ENCODE measurements at regions not wholly inside any gene's neighbourhood (a gene's known extent, or its start where the extent isn't known, plus 50 kb on each side); places are given as distances from the start of the nearest gene placed in this dataset.

DNA sequence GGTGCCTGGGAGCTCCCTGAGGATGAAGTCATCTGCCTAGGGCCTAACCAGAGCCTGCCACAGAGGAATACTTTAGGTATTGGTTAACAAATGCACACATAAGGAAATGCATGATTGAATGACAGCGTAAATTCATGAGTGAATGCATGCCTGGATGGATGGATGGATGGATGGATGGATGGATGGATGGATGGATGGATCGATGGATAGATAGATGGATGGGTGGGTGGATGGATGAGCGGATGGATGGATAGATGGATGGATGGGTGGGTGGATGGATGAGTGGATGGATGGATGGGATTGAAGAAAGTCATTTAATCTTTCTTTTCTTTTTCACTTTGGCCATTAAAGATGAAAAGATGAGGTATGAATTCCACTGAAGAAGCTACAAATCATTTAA is 111.9 kb upstream of the SIRPG start:
- DNase-seq (ENCODE audit: insufficient read length, low spot score, missing footprints), result no peak
- TF ChIP-seq, protein P1, sequence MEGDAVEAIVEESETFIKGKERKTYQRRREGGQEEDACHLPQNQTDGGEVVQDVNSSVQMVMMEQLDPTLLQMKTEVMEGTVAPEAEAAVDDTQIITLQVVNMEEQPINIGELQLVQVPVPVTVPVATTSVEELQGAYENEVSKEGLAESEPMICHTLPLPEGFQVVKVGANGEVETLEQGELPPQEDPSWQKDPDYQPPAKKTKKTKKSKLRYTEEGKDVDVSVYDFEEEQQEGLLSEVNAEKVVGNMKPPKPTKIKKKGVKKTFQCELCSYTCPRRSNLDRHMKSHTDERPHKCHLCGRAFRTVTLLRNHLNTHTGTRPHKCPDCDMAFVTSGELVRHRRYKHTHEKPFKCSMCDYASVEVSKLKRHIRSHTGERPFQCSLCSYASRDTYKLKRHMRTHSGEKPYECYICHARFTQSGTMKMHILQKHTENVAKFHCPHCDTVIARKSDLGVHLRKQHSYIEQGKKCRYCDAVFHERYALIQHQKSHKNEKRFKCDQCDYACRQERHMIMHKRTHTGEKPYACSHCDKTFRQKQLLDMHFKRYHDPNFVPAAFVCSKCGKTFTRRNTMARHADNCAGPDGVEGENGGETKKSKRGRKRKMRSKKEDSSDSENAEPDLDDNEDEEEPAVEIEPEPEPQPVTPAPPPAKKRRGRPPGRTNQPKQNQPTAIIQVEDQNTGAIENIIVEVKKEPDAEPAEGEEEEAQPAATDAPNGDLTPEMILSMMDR (IDR thresholded peaks at IDR 0.05; ENCODE audit: extremely low read depth, low read depth, low read length), result no peak
- Histone ChIP-seq H3K4me1 (ENCODE audit: insufficient read depth, low read length) (peaks cover 3% of the 10 kb centered on the region), H3K9me3 (ENCODE audit: low read depth, low read length) (no peaks in the 10 kb centered on the region), H3K79me2 (ENCODE audit: insufficient read depth, low read length) (no peaks in the 10 kb centered on the region), H2AFZ (ENCODE audit: low read length) (no peak overlapping the region), H3K36me3 (ENCODE audit: insufficient read depth, low read length) (no peaks in the 10 kb centered on the region), H3K4me2 (ENCODE audit: insufficient read depth, low read length) (no peak overlapping the region), H3K27ac (ENCODE audit: low read depth, low read length) (no peak overlapping the region), H3K4me3 (ENCODE audit: insufficient read depth, low read length) (no peak overlapping the region), H4K20me1 (ENCODE audit: insufficient read depth, low read length) (no peaks in the 10 kb centered on the region), H3K27me3 (ENCODE audit: insufficient read depth, low read length) (no peaks in the 10 kb centered on the region)

DNA sequence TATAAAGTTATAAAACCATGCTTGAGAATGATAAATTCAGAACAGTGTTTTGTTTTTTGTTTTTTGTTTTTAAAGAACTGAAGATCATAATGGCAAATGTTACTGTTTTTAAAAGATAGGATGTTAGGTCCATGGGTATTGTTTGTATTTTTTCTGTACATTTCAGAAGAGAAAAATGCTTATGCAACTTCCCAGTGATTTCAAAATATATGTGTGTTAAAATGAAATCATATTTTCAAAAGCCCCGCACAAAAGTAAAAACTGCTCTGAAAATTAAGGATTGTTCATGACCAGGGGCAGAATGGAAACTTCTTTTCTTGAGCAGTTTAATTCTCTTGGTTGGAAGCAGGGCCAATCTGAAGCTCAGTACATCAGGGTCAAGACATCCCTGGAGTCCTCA is 109.2 kb upstream of the SIRPG start:
- no peak overlapping the region for H2AFZ ChIP-seq (ENCODE audit: low read length)
- TF ChIP-seq, protein P1 (IDR thresholded peaks at IDR 0.05; ENCODE audit: extremely low read depth, low read depth, low read length), result no peak
- no peak for DNase-seq (ENCODE audit: insufficient read length, low spot score, missing footprints)

GRCh38 chr20:1764136-1765033 is 106.8 kb upstream of the SIRPG start:
- H3K79me2 ChIP-seq (ENCODE audit: insufficient read depth, low read length), result no peaks in the 10 kb centered on the region
- no peak overlapping the region for H3K27ac ChIP-seq (ENCODE audit: low read depth, low read length)
- peak; percentile 73 for DNase-seq (ENCODE audit: insufficient read length, low spot score, missing footprints)
- H3K4me2 ChIP-seq (ENCODE audit: insufficient read depth, low read length), result peak overlapping the region; percentile 58
- H2AFZ ChIP-seq (ENCODE audit: low read length), result no peak overlapping the region
- H3K4me1 ChIP-seq (ENCODE audit: insufficient read depth, low read length), result peaks cover 13% of the 10 kb centered on the region
- no peaks in the 10 kb centered on the region for H3K36me3 ChIP-seq (ENCODE audit: insufficient read depth, low read length)
- H4K20me1 ChIP-seq (ENCODE audit: insufficient read depth, low read length), result no peaks in the 10 kb centered on the region
- TF ChIP-seq, protein P1 (IDR thresholded peaks at IDR 0.05; ENCODE audit: extremely low read depth, low read depth, low read length), result peak; percentile 89
- H3K27me3 ChIP-seq (ENCODE audit: insufficient read depth, low read length), result no peaks in the 10 kb centered on the region
- no peak overlapping the region for H3K4me3 ChIP-seq (ENCODE audit: insufficient read depth, low read length)
- no peaks in the 10 kb centered on the region for H3K9me3 ChIP-seq (ENCODE audit: low read depth, low read length)

More for the DNA sequence above, 109.2 kb upstream of the SIRPG start:
- Histone ChIP-seq H4K20me1 (ENCODE audit: insufficient read depth, low read length) (no peaks in the 10 kb centered on the region), H3K79me2 (ENCODE audit: insufficient read depth, low read length) (no peaks in the 10 kb centered on the region), H3K4me1 (ENCODE audit: insufficient read depth, low read length) (peaks cover 4% of the 10 kb centered on the region), H3K36me3 (ENCODE audit: insufficient read depth, low read length) (no peaks in the 10 kb centered on the region), H3K9me3 (ENCODE audit: low read depth, low read length) (no peaks in the 10 kb centered on the region), H3K27ac (ENCODE audit: low read depth, low read length) (no peak overlapping the region), H3K4me2 (ENCODE audit: insufficient read depth, low read length) (no peak overlapping the region), H3K4me3 (ENCODE audit: insufficient read depth, low read length) (no peak overlapping the region), H3K27me3 (ENCODE audit: insufficient read depth, low read length) (no peaks in the 10 kb centered on the region)

- no peak overlapping the region for H2AFZ ChIP-seq (ENCODE audit: low read length)
- H3K27me3 ChIP-seq (ENCODE audit: insufficient read depth, low read length), result peaks cover 2% of the 10 kb centered on the region
- no peaks in the 10 kb centered on the region for H3K79me2 ChIP-seq (ENCODE audit: insufficient read depth, low read length)
- no peaks in the 10 kb centered on the region for H4K20me1 ChIP-seq (ENCODE audit: insufficient read depth, low read length)
- H3K4me2 ChIP-seq (ENCODE audit: insufficient read depth, low read length), result no peak overlapping the region
- no peak overlapping the region for H3K4me3 ChIP-seq (ENCODE audit: insufficient read depth, low read length)
- no peak for DNase-seq (ENCODE audit: insufficient read length, low spot score, missing footprints)
- no peaks in the 10 kb centered on the region for H3K9me3 ChIP-seq (ENCODE audit: low read depth, low read length)
- H3K4me1 ChIP-seq (ENCODE audit: insufficient read depth, low read length), result peaks cover 13% of the 10 kb centered on the region
- no peak overlapping the region for H3K27ac ChIP-seq (ENCODE audit: low read depth, low read length)
- TF ChIP-seq, protein P1 (IDR thresholded peaks at IDR 0.05; ENCODE audit: extremely low read depth, low read depth, low read length), result no peak
- H3K36me3 ChIP-seq (ENCODE audit: insufficient read depth, low read length), result no peaks in the 10 kb centered on the region
These were observed 104.0 kb upstream of the SIRPG start for GRCh38 chr20:1761598-1761997.

All from osteoblast (primary cell).